ENCODE measurements at regions not wholly inside any gene's neighbourhood (a gene's known extent, or its start where the extent isn't known, plus 50 kb on each side); places are given as distances from the start of the nearest gene placed in this dataset.

DNA sequence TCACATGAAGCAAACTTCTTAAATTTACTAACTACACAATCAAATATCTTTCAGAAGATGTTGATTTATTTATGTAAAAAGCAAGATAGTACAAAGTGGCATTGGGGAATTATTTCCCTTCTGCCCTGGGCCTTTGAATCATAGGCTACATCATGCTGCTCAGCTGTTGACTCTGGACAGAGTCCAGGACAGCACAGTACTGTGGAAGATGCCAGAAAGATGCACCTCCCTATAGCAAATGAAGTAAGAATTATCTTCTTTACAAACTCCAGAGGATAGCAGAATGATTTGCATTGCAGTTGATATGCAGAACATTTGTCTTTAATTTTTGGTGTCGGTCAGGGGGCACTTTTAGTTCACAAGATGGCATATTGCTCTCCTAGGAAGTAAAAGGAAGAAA, 1354.5 kb upstream of the ZEB2 start:
- TF ChIP-seq, protein P1, sequence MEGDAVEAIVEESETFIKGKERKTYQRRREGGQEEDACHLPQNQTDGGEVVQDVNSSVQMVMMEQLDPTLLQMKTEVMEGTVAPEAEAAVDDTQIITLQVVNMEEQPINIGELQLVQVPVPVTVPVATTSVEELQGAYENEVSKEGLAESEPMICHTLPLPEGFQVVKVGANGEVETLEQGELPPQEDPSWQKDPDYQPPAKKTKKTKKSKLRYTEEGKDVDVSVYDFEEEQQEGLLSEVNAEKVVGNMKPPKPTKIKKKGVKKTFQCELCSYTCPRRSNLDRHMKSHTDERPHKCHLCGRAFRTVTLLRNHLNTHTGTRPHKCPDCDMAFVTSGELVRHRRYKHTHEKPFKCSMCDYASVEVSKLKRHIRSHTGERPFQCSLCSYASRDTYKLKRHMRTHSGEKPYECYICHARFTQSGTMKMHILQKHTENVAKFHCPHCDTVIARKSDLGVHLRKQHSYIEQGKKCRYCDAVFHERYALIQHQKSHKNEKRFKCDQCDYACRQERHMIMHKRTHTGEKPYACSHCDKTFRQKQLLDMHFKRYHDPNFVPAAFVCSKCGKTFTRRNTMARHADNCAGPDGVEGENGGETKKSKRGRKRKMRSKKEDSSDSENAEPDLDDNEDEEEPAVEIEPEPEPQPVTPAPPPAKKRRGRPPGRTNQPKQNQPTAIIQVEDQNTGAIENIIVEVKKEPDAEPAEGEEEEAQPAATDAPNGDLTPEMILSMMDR (IDR thresholded peaks at IDR 0.05; ENCODE audit: low read depth, low read length, missing control alignments) = no peak
- H3K4me3 ChIP-seq (replicated peaks; ENCODE audit: low read depth, low read length) = no peak overlapping the region
- DNase-seq (ENCODE audit: extremely low read depth, low read depth) = no peak

DNA sequence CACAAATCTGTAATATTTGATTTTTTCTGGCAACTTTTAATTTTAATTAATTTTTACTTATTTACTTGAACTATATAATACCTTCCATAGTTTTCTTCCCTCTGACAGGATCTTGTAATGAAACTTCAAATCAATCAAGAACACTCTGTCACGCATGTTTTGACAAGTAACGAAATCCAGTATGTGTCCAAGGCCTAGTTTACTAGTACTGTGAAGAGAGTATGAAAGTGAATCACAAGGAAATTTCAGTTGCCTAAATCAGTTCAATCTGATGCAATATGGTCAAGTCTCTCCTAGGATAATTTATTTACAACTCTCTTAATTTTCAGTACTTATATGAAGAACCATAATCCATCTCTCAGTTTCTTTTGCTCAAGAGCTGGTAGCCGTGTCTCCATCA, 1344.6 kb upstream of the ZEB2 start:
- DNase-seq (ENCODE audit: extremely low read depth, low read depth) = no peak
- TF ChIP-seq, protein P1 (IDR thresholded peaks at IDR 0.05; ENCODE audit: low read depth, low read length, missing control alignments) = no peak
- no peak overlapping the region for H3K4me3 ChIP-seq (replicated peaks; ENCODE audit: low read depth, low read length)

DNA sequence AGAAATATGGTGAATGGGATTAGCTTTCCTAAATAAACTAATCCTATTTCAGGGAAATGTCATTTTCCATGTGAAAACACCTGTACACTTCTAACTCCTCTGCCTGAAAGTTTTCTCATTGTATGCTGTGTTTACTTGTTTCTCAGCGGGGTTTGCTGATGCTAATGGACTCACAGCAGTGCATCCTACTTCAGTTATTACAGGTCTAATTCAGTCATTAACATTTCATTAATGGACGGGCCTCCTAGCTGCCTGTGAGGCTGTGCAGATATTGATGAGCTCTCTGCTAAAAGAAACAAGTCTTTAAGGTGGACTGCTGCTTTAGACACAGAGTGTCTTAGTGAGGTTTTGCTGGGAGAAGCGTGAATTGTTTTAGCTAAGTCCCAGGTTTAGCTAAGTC, 1342.0 kb upstream of the ZEB2 start:
- TF ChIP-seq, protein P1 (IDR thresholded peaks at IDR 0.05; ENCODE audit: low read depth, low read length, missing control alignments) = no peak
- no peak for DNase-seq (ENCODE audit: extremely low read depth, low read depth)
- H3K4me3 ChIP-seq (replicated peaks; ENCODE audit: low read depth, low read length) = no peak overlapping the region

- DNase-seq (ENCODE audit: extremely low read depth, low read depth) = no peak
- H3K4me3 ChIP-seq (replicated peaks; ENCODE audit: low read depth, low read length) = no peak overlapping the region
- TF ChIP-seq, protein P1 (IDR thresholded peaks at IDR 0.05; ENCODE audit: low read depth, low read length, missing control alignments) = no peak
These were observed 1340.2 kb upstream of the ZEB2 start for GRCh38 chr2:145860083-145860482.

DNA sequence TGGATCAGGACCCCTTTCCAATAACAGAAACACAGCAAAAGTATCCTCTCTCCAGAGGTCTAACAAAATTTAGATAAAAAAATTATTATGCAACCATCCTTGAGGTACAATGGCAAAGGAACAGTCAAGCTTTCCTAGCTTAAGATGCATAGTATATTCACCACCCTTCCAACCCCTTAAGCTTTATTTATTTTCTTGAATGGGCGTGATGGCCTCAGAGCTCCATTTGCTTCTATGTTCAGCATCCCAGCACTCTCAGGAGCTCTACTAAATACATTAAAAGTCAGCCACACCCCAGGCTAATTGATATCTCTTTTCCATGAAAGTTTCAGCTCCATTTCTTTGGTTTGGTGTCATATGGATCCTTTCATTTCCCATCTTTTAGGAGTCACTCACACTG, 1335.2 kb upstream of the ZEB2 start:
- H3K4me3 ChIP-seq (replicated peaks; ENCODE audit: low read depth, low read length) = no peak overlapping the region
- TF ChIP-seq, protein P1 (IDR thresholded peaks at IDR 0.05; ENCODE audit: low read depth, low read length, missing control alignments) = no peak
- DNase-seq (ENCODE audit: extremely low read depth, low read depth) = no peak

DNA sequence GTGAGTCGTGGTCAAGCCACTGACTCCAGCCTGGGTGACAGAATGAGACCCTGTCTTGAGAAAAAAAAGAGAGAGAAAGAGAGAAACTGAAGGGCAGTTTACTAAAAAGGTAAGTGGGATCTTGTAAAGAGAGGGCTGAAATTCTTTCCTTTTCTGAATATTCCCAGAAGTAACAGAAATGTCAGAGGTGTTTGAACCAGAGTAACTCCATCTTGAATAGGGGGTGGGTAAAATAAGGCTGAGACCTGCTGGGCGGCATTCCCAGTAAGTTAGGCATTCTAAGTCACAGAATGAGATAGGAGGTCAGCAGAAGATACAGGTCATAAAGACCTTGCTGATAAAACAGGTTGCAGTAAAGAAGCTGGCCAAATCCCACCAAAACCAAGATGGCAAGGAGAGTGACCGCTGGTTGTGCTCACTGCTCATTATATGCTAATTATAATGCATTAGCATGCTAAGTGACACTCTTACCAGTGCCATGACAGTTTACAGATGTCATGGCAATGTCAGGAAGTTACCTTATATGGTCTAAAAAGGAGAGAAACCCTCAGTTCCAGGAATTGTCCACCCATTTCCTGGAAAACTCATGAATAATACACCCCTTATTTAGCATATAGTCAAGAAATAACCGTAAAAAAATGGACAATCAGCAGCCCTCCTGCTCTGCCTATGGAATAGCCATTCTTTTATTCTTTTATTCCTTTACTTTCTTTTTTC, 1334.3 kb upstream of the ZEB2 start:
- no peak for DNase-seq (ENCODE audit: extremely low read depth, low read depth)
- TF ChIP-seq, protein P1 (IDR thresholded peaks at IDR 0.05; ENCODE audit: low read depth, low read length, missing control alignments) = no peak
- no peak overlapping the region for H3K4me3 ChIP-seq (replicated peaks; ENCODE audit: low read depth, low read length)

DNA sequence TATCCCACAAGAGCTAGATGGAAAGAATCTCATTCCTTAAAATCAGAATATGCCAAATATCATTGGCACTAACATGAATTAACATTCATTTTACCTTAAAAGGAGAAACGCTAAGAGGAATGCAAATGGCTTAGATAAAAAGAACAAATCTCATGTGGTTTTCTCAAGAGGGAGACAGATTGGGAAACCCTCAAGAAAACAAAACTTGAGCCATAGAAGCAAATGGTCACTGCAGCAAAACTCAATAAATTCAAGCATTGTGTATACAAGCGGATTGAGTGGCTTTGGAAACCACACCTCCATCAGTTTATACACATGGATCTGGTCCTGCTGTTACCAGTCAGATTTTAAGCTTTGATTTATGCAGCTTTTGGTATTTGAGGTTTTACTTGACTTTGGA, 1331.8 kb upstream of the ZEB2 start:
- TF ChIP-seq, protein P1 (IDR thresholded peaks at IDR 0.05; ENCODE audit: low read depth, low read length, missing control alignments) = no peak
- DNase-seq (ENCODE audit: extremely low read depth, low read depth) = no peak
- H3K4me3 ChIP-seq (replicated peaks; ENCODE audit: low read depth, low read length) = no peak overlapping the region

Data from HFF-Myc (cell line).